H1 (cell line): ENCODE measurements at regions not wholly inside any gene's neighbourhood (a gene's known extent, or its start where the extent isn't known, plus 50 kb on each side); places are given as distances from the start of the nearest gene placed in this dataset.

ENCODE experiments used
- BACH1 ChIP-seq: IDR thresholded peaks from 2 replicates; pipeline ENCODE4 v1.6.1; 2012; ENCODE audit warnings: low read length, improper control_type of control experiment
- CBX8 ChIP-seq: fragments of 300-800, 300-1000 bp; sonication (generic); IDR thresholded peaks from 2 replicates; pipeline ENCODE4 v1.7.1; 2016; ENCODE audit warnings: low read depth, low read length, borderline replicate concordance
- CEBPB ChIP-seq: IDR thresholded peaks from 2 replicates; pipeline ENCODE4 v1.6.1; 2012; ENCODE audit warnings: low read depth, low read length
- CHD1 ChIP-seq: IDR thresholded peaks from 2 replicates; pipeline ENCODE4 v1.6.1; 2012; ENCODE audit warnings: low read depth, low read length, improper control_type of control experiment
- CHD7 ChIP-seq: fragments of 300-600 bp; sonication (generic); IDR thresholded peaks from 2 replicates; pipeline ENCODE4 v1.7.1; 2012; ENCODE audit warnings: low read length, moderate library complexity, mild to moderate bottlenecking, inconsistent platforms; ENCODE audit not compliant: insufficient replicate concordance
- CREB1 ChIP-seq: IDR thresholded peaks from 2 replicates; pipeline ENCODE4 v1.6.1; 2012; ENCODE audit warnings: inconsistent platforms
- GTF2F1 ChIP-seq: IDR thresholded peaks from 2 replicates; pipeline ENCODE4 v1.6.1; 2012; ENCODE audit warnings: low read depth, low read length, improper control_type of control experiment, borderline replicate concordance
- HDAC2 ChIP-seq, 2 experiments: fragments of 300-600 bp in 1 of 2; sonication (generic) in 1 of 2; IDR thresholded peaks; 2 replicates each; pipeline ENCODE4 v1.6.1; 2011 to 2012; ENCODE audit warnings: low read depth in 2 of 2, low read length in 2 of 2, mild to moderate bottlenecking in 2 of 2, moderate library complexity in 2 of 2, borderline replicate concordance in 1 of 2, inconsistent platforms in 1 of 2
- KDM1A ChIP-seq: fragments of 200-600, 300-600 bp; sonication (generic); IDR thresholded peaks from 2 replicates; pipeline ENCODE4 v1.7.1; 2016; ENCODE audit warnings: mild to moderate bottlenecking, low read length, borderline replicate concordance
- SIX5 ChIP-seq: IDR thresholded peaks from 2 replicates; pipeline ENCODE4 v1.6.1; 2011; ENCODE audit warnings: mild to moderate bottlenecking, low read depth, low read length
- SP1 ChIP-seq: IDR thresholded peaks from 2 replicates; pipeline ENCODE4 v1.6.1; 2011; ENCODE audit warnings: low read depth, low read length
- TBP ChIP-seq: IDR thresholded peaks from 2 replicates; pipeline ENCODE4 v1.6.1; 2011; ENCODE audit warnings: low read depth, low read length, improper control_type of control experiment

- TF ChIP-seq CHD7 (no peak), SIX5 (no peak), CREB1 (peak; percentile 76), TBP (0 out of 2 replicates have a peak, but pooled peaks have one; percentile 16), CEBPB (no peak), CBX8 (no peak), GTF2F1 (no peak), BACH1 (no peak), CHD1 (no peak), KDM1A (no peak), HDAC2 (IDR thresholded peaks at IDR 0.05; ENCODE audit: borderline replicate concordance in 1 of 2, low read depth in 2 of 2, low read length in 2 of 2) (no peak), SP1 (no peak)
Observed at GRCh38 chr1:148318123-148318903, 164.8 kb downstream of the PPIAL4G start (continued).
